Small intestine (tissue), 7 donors: ENCODE measurements at regions not wholly inside any gene's neighbourhood (a gene's known extent, or its start where the extent isn't known, plus 50 kb on each side); places are given as distances from the start of the nearest gene placed in this dataset.

Source experiments
- DNase-seq, 2 donors: peaks; one replicate each; pipeline versions ENCODE4 v3.0.0 to v3.0.0-alpha.2; 2013
- FAIRE-seq: peaks from 2 replicates; lab custom pipeline; 2012; peaks lifted over from hg19 to GRCh38; lab: Jason Lieb, UNC
- H3K27ac ChIP-seq, 3 donors: one replicate each; pipeline ENCODE4 v1.5.1; 2013; ENCODE audit warnings: low read length in 2 of 3, mild to moderate bottlenecking in 2 of 3, control low read depth in 1 of 3, inconsistent platforms in 1 of 3, low read depth in 1 of 3, moderate library complexity in 1 of 3
- H3K27me3 ChIP-seq, 3 donors: one replicate each; pipeline ENCODE4 v1.6.1; 2013; ENCODE audit warnings: low read length in 3 of 3, inconsistent platforms in 1 of 3; ENCODE audit not compliant: control insufficient read depth in 3 of 3, insufficient read depth in 3 of 3
- H3K36me3 ChIP-seq, 3 donors: one replicate each; pipeline ENCODE4 v1.6.1; 2013; ENCODE audit warnings: low read length in 3 of 3, inconsistent platforms in 1 of 3, low read depth in 1 of 3, mild to moderate bottlenecking in 1 of 3, moderate library complexity in 1 of 3; ENCODE audit not compliant: control insufficient read depth in 3 of 3, insufficient read depth in 2 of 3
- H3K4me1 ChIP-seq, 3 donors: one replicate each; pipeline ENCODE4 v1.6.1; 2013; ENCODE audit warnings: low read length in 2 of 3, inconsistent platforms in 1 of 3, low read depth in 1 of 3, mild to moderate bottlenecking in 1 of 3, moderate library complexity in 1 of 3; ENCODE audit not compliant: control insufficient read depth in 3 of 3, insufficient read depth in 2 of 3
- H3K4me3 ChIP-seq, 3 donors: one replicate each; pipeline ENCODE4 v1.5.1; 2013; ENCODE audit warnings: low read length in 3 of 3, control low read depth in 1 of 3, inconsistent platforms in 1 of 3, low read depth in 1 of 3, mild to moderate bottlenecking in 1 of 3, moderate library complexity in 1 of 3
- H3K9me3 ChIP-seq, 2 donors: one replicate each; pipeline ENCODE4 v1.6.1; 2013; ENCODE audit warnings: low read depth in 1 of 2, low read length in 1 of 2; ENCODE audit not compliant: control insufficient read depth in 2 of 2, insufficient read depth in 1 of 2
- WGBS, 3 donors: extraction: QIAGEN DNeasy Blood & Tissue Kit; methylation state at CpG; one replicate each; pipeline ENCODE4 v1.1.7; 2013; 5-methylcytosine and 5-hydroxymethylcytosine counted together
- donor health status: healthy with polysubstance abuse.
- donor health status: control.
- donor health status: control.
- donor health status: Bipolar disorder and iron deficiency.
- donor health status: healthy.

- 76 to 80% (median 79%) methylated on average over 33 of the region's 33 CpGs for WGBS, 3 donors
- Histone ChIP-seq H3K36me3 (no peaks in the 10 kb centered on the region), H3K4me1 (no peaks in the 10 kb centered on the region), H3K27me3 (no peaks in the 10 kb centered on the region), H3K27ac (no peak overlapping the region), H3K9me3 (no peaks in the 10 kb centered on the region), H3K4me3 (no peak overlapping the region)
- DNase-seq (no peak), FAIRE-seq (no peak)
These were observed 188.3 kb upstream of the C14orf180 start for GRCh38 chr14:104390941-104391901.

GRCh38 chr14:104392001-104392395, 187.6 kb upstream of the C14orf180 start:
- 52 to 80% (median 67%) methylated on average over 6 of the region's 6 CpGs for WGBS, 3 donors
- Histone ChIP-seq H3K27ac (no peak overlapping the region), H3K4me1 (no peaks in the 10 kb centered on the region), H3K27me3 (no peaks in the 10 kb centered on the region), H3K9me3 (peaks cover 0 to 5% of the 10 kb centered on the region in 2 donors), H3K36me3 (no peaks in the 10 kb centered on the region), H3K4me3 (no peak overlapping the region)
- no peak for DNase-seq
- FAIRE-seq = no peak

GRCh38 chr14:104392396-104393198, 187.0 kb upstream of the C14orf180 start:
- Histone ChIP-seq H3K36me3 (no peaks in the 10 kb centered on the region), H3K27ac (no peak overlapping the region), H3K27me3 (no peaks in the 10 kb centered on the region), H3K4me3 (no peak overlapping the region), H3K9me3 (peaks cover 0 to 11% of the 10 kb centered on the region in 2 donors), H3K4me1 (no peaks in the 10 kb centered on the region)
- FAIRE-seq (no peak), DNase-seq (no peak)
- WGBS, 3 donors = 78 to 86% (median 83%) methylated on average over 27 to 28 of the region's 28 CpGs

- Histone ChIP-seq H3K4me1 (no peaks in the 10 kb centered on the region), H3K27ac (no peak overlapping the region), H3K36me3 (no peaks in the 10 kb centered on the region), H3K4me3 (no peak overlapping the region), H3K9me3 (peaks cover 0 to 14% of the 10 kb centered on the region in 2 donors), H3K27me3 (no peaks in the 10 kb centered on the region)
- WGBS, 3 donors = 87 to 90% (median 90%) methylated on average over 18 of the region's 18 CpGs
- DNase-seq (no peak), FAIRE-seq (no peak)
These were observed 186.2 kb upstream of the C14orf180 start for GRCh38 chr14:104393199-104393897.

GRCh38 chr14:104393898-104394381, 185.6 kb upstream of the C14orf180 start:
- Histone ChIP-seq H3K36me3 (no peaks in the 10 kb centered on the region), H3K9me3 (peaks cover 0 to 18% of the 10 kb centered on the region in 2 donors), H3K27ac (no peak overlapping the region), H3K4me1 (no peaks in the 10 kb centered on the region), H3K27me3 (no peaks in the 10 kb centered on the region), H3K4me3 (no peak overlapping the region)
- no peak for FAIRE-seq
- WGBS, 3 donors = 46 to 49% (median 47%) methylated on average over 10 of the region's 10 CpGs
- no peak for DNase-seq

- DNase-seq (no peak), FAIRE-seq (no peak)
- 49 to 58% (median 53%) methylated on average over 13 of the region's 13 CpGs for WGBS, 3 donors
- Histone ChIP-seq H3K9me3 (peaks cover 0 to 23% of the 10 kb centered on the region in 2 donors), H3K4me1 (no peaks in the 10 kb centered on the region), H3K27ac (no peak overlapping the region), H3K4me3 (no peak overlapping the region), H3K36me3 (no peaks in the 10 kb centered on the region), H3K27me3 (no peaks in the 10 kb centered on the region)
These were observed 185.1 kb upstream of the C14orf180 start for GRCh38 chr14:104394409-104394851.

- Histone ChIP-seq H3K36me3 (no peaks in the 10 kb centered on the region), H3K27ac (no peak overlapping the region), H3K4me3 (no peak overlapping the region), H3K4me1 (no peaks in the 10 kb centered on the region), H3K27me3 (no peaks in the 10 kb centered on the region), H3K9me3 (peaks cover 0 to 27% of the 10 kb centered on the region in 2 donors)
- DNase-seq = no peak
- WGBS, 3 donors = 41 to 67% (median 60%) methylated on average over 6 of the region's 6 CpGs
- no peak for FAIRE-seq
These were observed 184.3 kb upstream of the C14orf180 start for GRCh38 chr14:104395276-104395675.
